Thoracic aorta (tissue), 2 donors: ENCODE measurements at regions not wholly inside any gene's neighbourhood (a gene's known extent, or its start where the extent isn't known, plus 50 kb on each side); places are given as distances from the start of the nearest gene placed in this dataset.

Experiments used
- ATAC-seq: fragments of 150-250 bp; one replicate; pipeline ENCODE4 v1.8.0; 2017; ENCODE audit warnings: low read depth; ENCODE audit not compliant: insufficient number of reproducible peaks, low FRiP score
- DNase-seq: peaks from one replicate; pipeline ENCODE4 v3.0.0-alpha.2; 2020; ENCODE audit warnings: low spot score
- H3K27ac ChIP-seq, 2 donors: fragments of 200-600 bp; sonication (generic); 1 replicate in 1 of 2; 2 replicates in 1 of 2; pipeline ENCODE4 v1.5.1; 2016; ENCODE audit warnings: mild to moderate bottlenecking in 2 of 2, moderate library complexity in 2 of 2
- H3K27me3 ChIP-seq: fragments of 200-600 bp; sonication (generic); replicated peaks from 2 replicates; pipeline ENCODE4 v1.6.0; 2016; ENCODE audit warnings: mild to moderate bottlenecking; ENCODE audit not compliant: insufficient read depth
- H3K36me3 ChIP-seq: fragments of 200-600 bp; sonication (generic); one replicate; pipeline ENCODE4 v1.5.1; 2016
- H3K4me1 ChIP-seq, 2 donors: fragments of 200-600 bp; sonication (generic); 1 replicate in 1 of 2; 2 replicates in 1 of 2; pipeline versions ENCODE4 v1.5.1 to v1.6.0; 2016; ENCODE audit warnings: low read depth in 2 of 2, mild to moderate bottlenecking in 1 of 2; ENCODE audit not compliant: control insufficient read depth in 1 of 2
- H3K4me3 ChIP-seq: fragments of 200-600 bp; sonication (generic); 2 replicates; pipeline ENCODE4 v1.5.1; 2016; ENCODE audit warnings: mild to moderate bottlenecking
- H3K9me3 ChIP-seq: fragments of 200-600 bp; sonication (generic); 2 replicates; pipeline ENCODE4 v1.5.1; 2016
- CTCF ChIP-seq: fragments of 200-600 bp; sonication (generic); IDR thresholded peaks from one replicate; pipeline ENCODE4 v1.5.1; 2019; ENCODE audit warnings: antibody characterized with exemption

GRCh38 chrX:42954880-42955279, 176.9 kb upstream of the PPP1R2C start:
- Histone ChIP-seq H3K27ac (no peak overlapping the region), H3K9me3 (no peaks in the 10 kb centered on the region), H3K36me3 (no peaks in the 10 kb centered on the region), H3K4me3 (no peak overlapping the region), H3K27me3 (no peaks in the 10 kb centered on the region), H3K4me1 (no peaks in the 10 kb centered on the region)
- DNase-seq (no peak), ATAC-seq (no peak)
- no peak for TF ChIP-seq CTCF

- DNase-seq (no peak), ATAC-seq (no peak)
- Histone ChIP-seq H3K4me1 (no peaks in the 10 kb centered on the region), H3K36me3 (no peaks in the 10 kb centered on the region), H3K4me3 (no peak overlapping the region), H3K9me3 (no peaks in the 10 kb centered on the region), H3K27ac (no peak overlapping the region), H3K27me3 (no peaks in the 10 kb centered on the region)
- no peak for TF ChIP-seq CTCF
These were observed 177.4 kb upstream of the PPP1R2C start for GRCh38 chrX:42955349-42955748.

GRCh38 chrX:42967681-42968300, 189.8 kb upstream of the PPP1R2C start:
- Histone ChIP-seq H3K27ac (no peak overlapping the region), H3K4me1 (no peaks in the 10 kb centered on the region), H3K27me3 (no peaks in the 10 kb centered on the region), H3K36me3 (no peaks in the 10 kb centered on the region), H3K4me3 (no peak overlapping the region), H3K9me3 (no peaks in the 10 kb centered on the region)
- TF ChIP-seq CTCF: no peak
- DNase-seq (no peak), ATAC-seq (no peak)

GRCh38 chrX:42973321-42973720, 195.4 kb upstream of the PPP1R2C start:
- Histone ChIP-seq H3K27ac (no peak overlapping the region), H3K27me3 (no peaks in the 10 kb centered on the region), H3K36me3 (no peaks in the 10 kb centered on the region), H3K9me3 (no peaks in the 10 kb centered on the region), H3K4me3 (no peak overlapping the region), H3K4me1 (no peaks in the 10 kb centered on the region)
- no peak for DNase-seq
- no peak for TF ChIP-seq CTCF
- ATAC-seq: no peak

GRCh38 chrX:42975906-42976305, 197.9 kb upstream of the PPP1R2C start:
- Histone ChIP-seq H3K4me1 (no peaks in the 10 kb centered on the region), H3K9me3 (no peaks in the 10 kb centered on the region), H3K4me3 (no peak overlapping the region), H3K27ac (no peak overlapping the region), H3K36me3 (no peaks in the 10 kb centered on the region), H3K27me3 (no peaks in the 10 kb centered on the region)
- DNase-seq (no peak), ATAC-seq (no peak)
- TF ChIP-seq CTCF: no peak
